ENCODE measurements at regions not wholly inside any gene's neighbourhood (a gene's known extent, or its start where the extent isn't known, plus 50 kb on each side); places are given as distances from the start of the nearest gene placed in this dataset.

GRCh38 chr4:14308229-14308651 is 680.7 kb upstream of the BOD1L1 start:
- Mint-ChIP-seq H3K27me3 (ENCODE audit: unreplicated experiment) (peaks cover 3% of the 10 kb centered on the region), H3K36me3 (ENCODE audit: unreplicated experiment) (no peaks in the 10 kb centered on the region), H3K27ac (ENCODE audit: unreplicated experiment) (no peak overlapping the region), H3K4me1 (ENCODE audit: low read depth, unreplicated experiment) (no peaks in the 10 kb centered on the region), H3K4me3 (ENCODE audit: unreplicated experiment) (no peak overlapping the region), H3K9me3 (ENCODE audit: unreplicated experiment) (peaks cover 1% of the 10 kb centered on the region)
- no peak for DNase-seq
- no peak for TF ChIP-seq CTCF (IDR thresholded peaks at IDR 0.05; ENCODE audit: partially characterized antibody, unreplicated experiment)

DNA sequence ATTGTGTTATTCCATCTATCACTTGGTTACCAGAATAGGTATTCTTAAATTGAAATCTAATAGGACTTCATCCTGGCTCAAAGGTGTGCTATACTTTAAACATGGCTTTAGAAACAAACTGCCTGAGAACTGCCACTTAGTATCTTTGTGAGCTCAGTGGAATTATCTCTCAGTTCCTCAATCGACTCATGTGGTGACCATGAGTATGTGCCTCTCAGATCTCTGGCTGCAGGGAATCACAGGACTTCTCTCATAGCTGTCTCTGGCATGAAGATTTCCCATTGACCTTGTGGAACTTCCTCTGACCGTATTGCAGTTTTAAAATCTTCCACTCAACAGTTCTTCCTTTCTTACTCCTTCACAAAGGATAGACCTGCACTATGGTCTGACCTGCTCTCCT is 681.9 kb upstream of the BOD1L1 start:
- Mint-ChIP-seq H3K9me3 (ENCODE audit: unreplicated experiment) (peaks cover 1% of the 10 kb centered on the region), H3K4me3 (ENCODE audit: unreplicated experiment) (no peak overlapping the region), H3K4me1 (ENCODE audit: low read depth, unreplicated experiment) (no peaks in the 10 kb centered on the region), H3K27me3 (ENCODE audit: unreplicated experiment) (peaks cover 3% of the 10 kb centered on the region), H3K36me3 (ENCODE audit: unreplicated experiment) (no peaks in the 10 kb centered on the region), H3K27ac (ENCODE audit: unreplicated experiment) (no peak overlapping the region)
- TF ChIP-seq CTCF (IDR thresholded peaks at IDR 0.05; ENCODE audit: partially characterized antibody, unreplicated experiment), result no peak
- DNase-seq, result no peak

DNA sequence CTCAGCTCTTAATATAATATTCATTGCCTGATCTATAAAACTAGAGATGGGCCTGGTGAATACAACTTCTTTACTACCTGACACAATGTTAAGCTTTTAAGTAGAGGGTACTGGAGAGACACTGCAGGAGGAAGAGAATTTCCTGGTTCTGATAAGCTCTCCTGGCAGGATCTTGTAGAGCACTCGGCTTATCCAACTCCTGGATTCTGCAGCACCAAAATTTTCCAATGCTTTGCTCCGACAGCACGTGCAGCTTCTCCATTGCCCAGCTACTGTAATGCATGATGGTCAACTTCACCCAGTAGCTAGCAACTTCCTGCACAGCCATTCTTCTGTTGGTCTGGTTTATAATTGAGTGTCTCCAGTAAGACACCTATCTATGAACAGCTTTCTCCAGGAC is 686.2 kb upstream of the BOD1L1 start:
- Mint-ChIP-seq H3K27me3 (ENCODE audit: unreplicated experiment) (peaks cover 3% of the 10 kb centered on the region), H3K4me1 (ENCODE audit: low read depth, unreplicated experiment) (no peaks in the 10 kb centered on the region), H3K9me3 (ENCODE audit: unreplicated experiment) (no peaks in the 10 kb centered on the region), H3K27ac (ENCODE audit: unreplicated experiment) (no peak overlapping the region), H3K4me3 (ENCODE audit: unreplicated experiment) (no peak overlapping the region), H3K36me3 (ENCODE audit: unreplicated experiment) (no peaks in the 10 kb centered on the region)
- no peak for DNase-seq
- no peak for TF ChIP-seq CTCF (IDR thresholded peaks at IDR 0.05; ENCODE audit: partially characterized antibody, unreplicated experiment)

GRCh38 chr4:14315129-14315528 is 687.2 kb upstream of the CPEB2 start:
- H3K27ac Mint-ChIP-seq (ENCODE audit: unreplicated experiment), result no peak overlapping the region
- DNase-seq, result no peak
- no peaks in the 10 kb centered on the region for H3K9me3 Mint-ChIP-seq (ENCODE audit: unreplicated experiment)
- no peak for TF ChIP-seq CTCF (IDR thresholded peaks at IDR 0.05; ENCODE audit: partially characterized antibody, unreplicated experiment)
- no peaks in the 10 kb centered on the region for H3K4me1 Mint-ChIP-seq (ENCODE audit: low read depth, unreplicated experiment)
- no peaks in the 10 kb centered on the region for H3K36me3 Mint-ChIP-seq (ENCODE audit: unreplicated experiment)
- no peak overlapping the region for H3K4me3 Mint-ChIP-seq (ENCODE audit: unreplicated experiment)
- peaks cover 1% of the 10 kb centered on the region for H3K27me3 Mint-ChIP-seq (ENCODE audit: unreplicated experiment)

DNA sequence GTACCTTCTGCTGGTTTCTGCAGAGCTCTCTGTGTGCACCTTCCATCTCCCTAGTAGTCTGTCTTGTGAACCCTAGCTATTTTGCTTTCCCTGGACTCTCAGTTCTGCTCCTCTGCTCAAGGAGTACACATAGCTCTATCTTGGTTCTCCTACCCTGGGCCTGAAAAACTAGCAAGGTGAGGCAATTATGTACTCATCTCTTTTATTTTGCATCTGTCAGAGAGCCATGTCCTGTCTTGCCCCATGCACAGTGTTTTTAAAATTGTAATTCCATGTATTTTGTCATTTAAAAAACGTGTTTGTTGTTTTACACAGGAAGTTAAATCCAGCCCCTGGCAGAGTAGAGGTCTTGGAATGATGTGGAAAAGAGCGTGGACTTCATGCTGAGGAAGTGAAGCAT is 684.9 kb upstream of the CPEB2 start:
- TF ChIP-seq CTCF (IDR thresholded peaks at IDR 0.05; ENCODE audit: partially characterized antibody, unreplicated experiment), result no peak
- H3K36me3 Mint-ChIP-seq (ENCODE audit: unreplicated experiment), result no peaks in the 10 kb centered on the region
- H3K4me3 Mint-ChIP-seq (ENCODE audit: unreplicated experiment), result no peak overlapping the region
- no peak for DNase-seq
- no peaks in the 10 kb centered on the region for H3K9me3 Mint-ChIP-seq (ENCODE audit: unreplicated experiment)
- no peaks in the 10 kb centered on the region for H3K27me3 Mint-ChIP-seq (ENCODE audit: unreplicated experiment)
- no peak overlapping the region for H3K27ac Mint-ChIP-seq (ENCODE audit: unreplicated experiment)
- no peaks in the 10 kb centered on the region for H3K4me1 Mint-ChIP-seq (ENCODE audit: low read depth, unreplicated experiment)

Data from glutamatergic neuron (in vitro differentiated cells).